Body of pancreas (tissue), 4 donors: ENCODE measurements at regions not wholly inside any gene's neighbourhood (a gene's known extent, or its start where the extent isn't known, plus 50 kb on each side); places are given as distances from the start of the nearest gene placed in this dataset.

Experiments
- ATAC-seq: fragments of 150-250 bp; one replicate; pipeline ENCODE4 v1.9.1; 2016
- DNase-seq, 4 donors: peaks; one replicate each; pipeline ENCODE4 v3.0.0-alpha.2; 2019
- H3K27ac ChIP-seq, 4 donors: fragments of 200-600 bp; sonication (generic); 1 replicate in 3 of 4; 2 replicates in 1 of 4; pipeline versions ENCODE4 v1.5.1 to v1.6.1; 2016 to 2019; ENCODE audit warnings: mild to moderate bottlenecking in 1 of 4, mixed read lengths in 1 of 4, moderate library complexity in 1 of 4
- H3K27me3 ChIP-seq, 2 donors: fragments of 200-600 bp; sonication (generic); one replicate each; pipeline ENCODE4 v1.6.0; 2016; ENCODE audit warnings: mild to moderate bottlenecking in 1 of 2
- H3K36me3 ChIP-seq, 2 donors: fragments of 200-600 bp; sonication (generic); replicated peaks in 1 of 2; 2 replicates each; pipeline ENCODE4 v1.5.1; 2016; ENCODE audit warnings: low read depth in 2 of 2; ENCODE audit not compliant: insufficient read depth in 1 of 2
- H3K4me1 ChIP-seq: fragments of 200-600 bp; sonication (generic); one replicate; pipeline ENCODE4 v1.6.0; 2016
- H3K4me3 ChIP-seq, 2 donors: fragments of 200-600 bp; sonication (generic); 1 replicate in 1 of 2; 2 replicates in 1 of 2; pipeline ENCODE4 v1.5.1; 2016 to 2019
- H3K9me3 ChIP-seq, 3 donors: fragments of 200-600 bp; sonication (generic); 1 replicate in 2 of 3; 2 replicates in 1 of 3; pipeline ENCODE4 v1.5.1; 2016
- CTCF ChIP-seq, 7 experiments: fragments of 450-650 bp in 4 of 7; fragments of 200-600 bp in 3 of 7; sonication (generic) in 3 of 7; IDR thresholded peaks; one replicate each; pipeline ENCODE4 v1.5.1; 2016 to 2019; ENCODE audit warnings: antibody characterized with exemption in 7 of 7
- POLR2A ChIP-seq, 3 donors: fragments of 450-650 bp; IDR thresholded peaks; one replicate each; pipeline ENCODE4 v1.6.1; 2016; ENCODE audit warnings: antibody characterized with exemption in 3 of 3, mild to moderate bottlenecking in 2 of 3
- WGBS, 2 donors: methylation state at CpG; one replicate each; pipeline ENCODE4 v1.1.5; 2017; 5-methylcytosine and 5-hydroxymethylcytosine counted together
- intact Hi-C: fragments of 100-400 bp; cut with DNase I; formaldehyde crosslinking; loops from one replicate; pipeline ENCODE4 v1.15.1; 2023

GRCh38 chr2:7927691-7928090 lies 754.2 kb upstream of the ID2 start:
- no peak for TF ChIP-seq CTCF (IDR thresholded peaks at IDR 0.05)
- H3K36me3 ChIP-seq: no peaks in the 10 kb centered on the region
- H3K27me3 ChIP-seq: no peaks in the 10 kb centered on the region
- WGBS, 2 donors: 81% methylated on average over 2 of the region's 2 CpGs
- H3K9me3 ChIP-seq: peaks cover 0 to 5% (median 0%) of the 10 kb centered on the region in 3 donors
- H3K4me3 ChIP-seq: no peak overlapping the region
- H3K27ac ChIP-seq: no peak overlapping the region
- intact Hi-C loops: no loop called here
- ATAC-seq (no peak), DNase-seq (no peak)
- H3K4me1 ChIP-seq: no peaks in the 10 kb centered on the region

GRCh38 chr2:7929281-7929680 lies 752.6 kb upstream of the ID2 start:
- no peaks in the 10 kb centered on the region for H3K27me3 ChIP-seq
- no peaks in the 10 kb centered on the region for H3K36me3 ChIP-seq
- DNase-seq: no peak
- H3K9me3 ChIP-seq: no peaks in the 10 kb centered on the region
- no peak overlapping the region for H3K27ac ChIP-seq
- intact Hi-C loops: no loop called here
- no peak overlapping the region for H3K4me3 ChIP-seq
- H3K4me1 ChIP-seq: no peaks in the 10 kb centered on the region
- no peak for ATAC-seq
- TF ChIP-seq CTCF (IDR thresholded peaks at IDR 0.05): no peak
- TF ChIP-seq POLR2A (IDR thresholded peaks at IDR 0.05): no peak
- WGBS, 2 donors: 86 to 87% methylated on average over 9 of the region's 9 CpGs

GRCh38 chr2:7930800-7931635 lies 750.8 kb upstream of the ID2 start:
- no peak overlapping the region for H3K4me3 ChIP-seq
- H3K27ac ChIP-seq: no peak overlapping the region
- H3K9me3 ChIP-seq: no peaks in the 10 kb centered on the region
- no peak for ATAC-seq
- intact Hi-C loops: no loop called here
- WGBS, 2 donors: 66 to 72% methylated on average over 13 of the region's 13 CpGs
- DNase-seq: peak in 2 of 4 donors; percentile 9 to 18
- no peak for TF ChIP-seq CTCF (IDR thresholded peaks at IDR 0.05)
- TF ChIP-seq POLR2A (IDR thresholded peaks at IDR 0.05): no peak
- no peaks in the 10 kb centered on the region for H3K4me1 ChIP-seq
- no peaks in the 10 kb centered on the region for H3K36me3 ChIP-seq
- no peaks in the 10 kb centered on the region for H3K27me3 ChIP-seq

- no peaks in the 10 kb centered on the region for H3K36me3 ChIP-seq
- intact Hi-C loops: no loop called here
- WGBS, 2 donors: 84 to 87% methylated on average over 4 of the region's 4 CpGs
- no peak overlapping the region for H3K27ac ChIP-seq
- H3K9me3 ChIP-seq: no peaks in the 10 kb centered on the region
- H3K4me3 ChIP-seq: no peak overlapping the region
- DNase-seq: no peak
- no peak for ATAC-seq
- TF ChIP-seq POLR2A (IDR thresholded peaks at IDR 0.05) (no peak), CTCF (IDR thresholded peaks at IDR 0.05) (no peak)
- H3K27me3 ChIP-seq: no peaks in the 10 kb centered on the region
- no peaks in the 10 kb centered on the region for H3K4me1 ChIP-seq
Measured at GRCh38 chr2:7931808-7932207, 750.0 kb upstream of the ID2 start.

GRCh38 chr2:7933672-7934071 lies 748.2 kb upstream of the ID2 start:
- Histone ChIP-seq H3K4me3 (no peak overlapping the region), H3K27ac (no peak overlapping the region), H3K27me3 (no peaks in the 10 kb centered on the region), H3K9me3 (no peaks in the 10 kb centered on the region), H3K36me3 (no peaks in the 10 kb centered on the region), H3K4me1 (no peaks in the 10 kb centered on the region)
- 50 to 52% methylated on average over 1 of the region's 1 CpG for WGBS, 2 donors
- TF ChIP-seq CTCF (IDR thresholded peaks at IDR 0.05) (no peak), POLR2A (IDR thresholded peaks at IDR 0.05) (no peak)
- DNase-seq (no peak), ATAC-seq (no peak)
- intact Hi-C loops: no loop called here
